Suprapubic skin (tissue), 4 donors: ENCODE measurements at regions not wholly inside any gene's neighbourhood (a gene's known extent, or its start where the extent isn't known, plus 50 kb on each side); places are given as distances from the start of the nearest gene placed in this dataset.

Source experiments
- DNase-seq, 2 donors: peaks; one replicate each; pipeline ENCODE4 v3.0.0-alpha.2; 2019; ENCODE audit warnings: low spot score in 2 of 2
- H3K27ac ChIP-seq: fragments of 200-600 bp; sonication (generic); one replicate; pipeline ENCODE4 v1.5.1; 2019
- H3K27me3 ChIP-seq: fragments of 200-600 bp; sonication (generic); one replicate; pipeline ENCODE4 v1.5.1; 2019
- H3K36me3 ChIP-seq: fragments of 200-600 bp; sonication (generic); one replicate; pipeline ENCODE4 v1.5.1; 2019
- H3K4me1 ChIP-seq: fragments of 200-600 bp; sonication (generic); one replicate; pipeline ENCODE4 v1.5.1; 2019
- H3K4me3 ChIP-seq: fragments of 200-600 bp; sonication (generic); one replicate; pipeline ENCODE4 v1.5.1; 2019; ENCODE audit warnings: mild to moderate bottlenecking
- H3K9me3 ChIP-seq: fragments of 200-600 bp; sonication (generic); one replicate; pipeline ENCODE4 v1.5.1; 2019
- EP300 ChIP-seq: sonication (generic); formaldehyde crosslinking; IDR thresholded peaks from one replicate; pipeline ENCODE4 v1.6.1; 2017; ENCODE audit warnings: antibody characterized with exemption
- POLR2A ChIP-seq, 2 donors: fragments of 450-650 bp; IDR thresholded peaks; one replicate each; pipeline ENCODE4 v1.6.1; 2017; ENCODE audit warnings: antibody characterized with exemption in 2 of 2, mild to moderate bottlenecking in 2 of 2, moderate library complexity in 2 of 2
- POLR2AphosphoS5 ChIP-seq, 3 donors: sonication (generic); formaldehyde crosslinking; IDR thresholded peaks; one replicate each; pipeline ENCODE4 v1.6.1; 2017; ENCODE audit warnings: antibody characterized with exemption in 3 of 3
- WGBS: methylation state at CpG from one replicate; pipeline ENCODE4 v1.1.5; 2018; 5-methylcytosine and 5-hydroxymethylcytosine counted together
- TF ChIP-seq, protein P1 (sequence below), 2 donors: fragments of 200-600 bp in 1 of 2; fragments of 450-650 bp in 1 of 2; sonication (generic) in 1 of 2; IDR thresholded peaks; one replicate each; pipeline ENCODE4 v1.5.1; 2016 to 2019; ENCODE audit warnings: antibody characterized with exemption in 2 of 2, mild to moderate bottlenecking in 1 of 2, moderate library complexity in 1 of 2

DNA sequence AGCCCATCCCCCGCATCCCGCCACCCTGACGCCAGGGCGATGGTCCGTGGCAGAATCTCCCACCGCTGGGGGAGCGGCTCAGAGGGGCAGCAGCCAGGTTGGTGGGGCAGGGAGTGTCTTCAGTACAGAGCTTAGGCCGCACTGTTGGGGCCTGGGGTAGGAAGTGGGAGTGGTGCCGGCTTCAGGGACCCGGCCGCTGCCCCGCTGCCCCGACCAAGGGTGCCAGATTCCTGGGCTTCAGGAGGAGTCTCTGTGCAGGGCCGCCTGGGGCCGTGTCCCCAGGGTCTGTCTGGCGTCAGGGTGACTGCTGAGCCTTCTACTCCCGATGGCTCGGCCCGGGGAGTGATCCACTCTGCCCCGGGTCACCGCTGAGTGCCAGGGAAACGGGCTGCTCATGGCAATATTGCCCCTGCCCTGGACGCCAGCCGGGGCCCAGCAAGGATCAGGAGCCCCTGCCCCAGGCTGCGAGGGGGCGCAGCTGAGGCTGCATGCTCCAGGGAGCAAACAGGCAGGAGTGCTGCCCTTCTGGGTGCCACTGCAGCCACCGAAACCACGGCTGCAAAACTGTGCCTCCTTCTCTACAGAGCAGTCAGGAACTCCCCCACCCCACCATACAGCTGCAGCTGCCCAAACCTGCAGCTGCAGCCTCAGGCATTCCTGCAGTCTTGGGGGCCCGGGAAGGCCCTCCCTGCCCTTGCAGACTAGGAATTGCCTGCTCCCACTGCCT is 1206.1 kb downstream of the ARAP2 start:
- no peaks in the 10 kb centered on the region for H3K36me3 ChIP-seq
- no peak overlapping the region for H3K27ac ChIP-seq
- WGBS, result 96% methylated on average over 10 of the region's 29 CpGs
- no peak overlapping the region for H3K4me3 ChIP-seq
- H3K9me3 ChIP-seq, result no peaks in the 10 kb centered on the region
- H3K4me1 ChIP-seq, result no peaks in the 10 kb centered on the region
- no peak for TF ChIP-seq EP300
- TF ChIP-seq, protein P1, sequence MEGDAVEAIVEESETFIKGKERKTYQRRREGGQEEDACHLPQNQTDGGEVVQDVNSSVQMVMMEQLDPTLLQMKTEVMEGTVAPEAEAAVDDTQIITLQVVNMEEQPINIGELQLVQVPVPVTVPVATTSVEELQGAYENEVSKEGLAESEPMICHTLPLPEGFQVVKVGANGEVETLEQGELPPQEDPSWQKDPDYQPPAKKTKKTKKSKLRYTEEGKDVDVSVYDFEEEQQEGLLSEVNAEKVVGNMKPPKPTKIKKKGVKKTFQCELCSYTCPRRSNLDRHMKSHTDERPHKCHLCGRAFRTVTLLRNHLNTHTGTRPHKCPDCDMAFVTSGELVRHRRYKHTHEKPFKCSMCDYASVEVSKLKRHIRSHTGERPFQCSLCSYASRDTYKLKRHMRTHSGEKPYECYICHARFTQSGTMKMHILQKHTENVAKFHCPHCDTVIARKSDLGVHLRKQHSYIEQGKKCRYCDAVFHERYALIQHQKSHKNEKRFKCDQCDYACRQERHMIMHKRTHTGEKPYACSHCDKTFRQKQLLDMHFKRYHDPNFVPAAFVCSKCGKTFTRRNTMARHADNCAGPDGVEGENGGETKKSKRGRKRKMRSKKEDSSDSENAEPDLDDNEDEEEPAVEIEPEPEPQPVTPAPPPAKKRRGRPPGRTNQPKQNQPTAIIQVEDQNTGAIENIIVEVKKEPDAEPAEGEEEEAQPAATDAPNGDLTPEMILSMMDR (IDR thresholded peaks at IDR 0.05), result no peak
- no peak for TF ChIP-seq POLR2A (IDR thresholded peaks at IDR 0.05)
- no peak for TF ChIP-seq POLR2AphosphoS5 (IDR thresholded peaks at IDR 0.05)
- no peaks in the 10 kb centered on the region for H3K27me3 ChIP-seq
- peak in 1 of 2 donors; percentile 48 for DNase-seq

DNA sequence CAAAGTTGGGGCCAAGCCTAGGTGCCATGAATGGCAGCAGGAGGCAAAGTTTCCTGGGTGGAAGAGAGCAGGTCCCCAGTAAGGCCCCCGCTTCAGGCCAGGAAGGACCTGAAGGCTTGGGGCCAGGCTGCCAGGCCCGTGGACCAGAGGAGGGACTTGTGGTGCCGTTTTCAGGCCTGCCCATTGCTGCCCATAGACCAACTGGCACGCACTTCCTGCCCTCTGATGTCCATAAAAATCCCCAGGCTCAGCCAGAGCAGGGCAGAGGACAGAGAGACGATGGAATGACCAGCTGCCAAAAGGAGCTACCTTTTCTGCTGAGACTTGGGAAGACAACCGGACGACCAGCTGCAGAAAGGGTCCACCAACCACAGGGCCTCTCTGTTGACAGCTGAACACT is 1205.5 kb downstream of the ARAP2 start:
- no peak for DNase-seq
- Histone ChIP-seq H3K4me1 (no peaks in the 10 kb centered on the region), H3K36me3 (no peaks in the 10 kb centered on the region), H3K4me3 (no peak overlapping the region), H3K27me3 (no peaks in the 10 kb centered on the region), H3K27ac (no peak overlapping the region), H3K9me3 (no peaks in the 10 kb centered on the region)
- WGBS, result 83% methylated on average over 6 of the region's 7 CpGs
- TF ChIP-seq, protein P1 (IDR thresholded peaks at IDR 0.05), result no peak
- TF ChIP-seq POLR2A (IDR thresholded peaks at IDR 0.05), result no peak
- no peak for TF ChIP-seq EP300
- no peak for TF ChIP-seq POLR2AphosphoS5 (IDR thresholded peaks at IDR 0.05)

DNA sequence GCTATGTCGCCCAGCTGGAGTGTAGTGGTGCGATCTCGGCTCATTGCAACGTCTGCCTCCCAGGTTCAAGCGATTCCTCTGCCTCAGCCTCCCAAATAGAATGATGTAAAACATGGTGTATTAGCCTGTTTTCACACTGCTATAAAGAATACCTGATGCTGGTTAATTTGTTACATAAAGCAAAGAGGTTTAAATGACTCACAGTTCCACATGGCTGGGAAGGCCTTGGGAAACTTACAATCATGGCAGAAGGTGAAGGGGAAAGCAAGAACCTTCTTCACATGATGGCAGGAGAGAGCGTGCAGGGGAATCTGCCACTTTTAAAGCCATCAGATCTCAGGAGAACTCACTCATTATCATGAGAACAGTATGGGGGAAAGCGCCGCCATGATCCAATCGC is 1191.8 kb downstream of the ARAP2 start:
- TF ChIP-seq, protein P1 (IDR thresholded peaks at IDR 0.05), result no peak
- TF ChIP-seq POLR2A (IDR thresholded peaks at IDR 0.05), result no peak
- TF ChIP-seq EP300, result no peak
- TF ChIP-seq POLR2AphosphoS5 (IDR thresholded peaks at IDR 0.05), result no peak
- 91% methylated on average over 9 of the region's 9 CpGs for WGBS
- H3K9me3 ChIP-seq, result no peaks in the 10 kb centered on the region
- no peaks in the 10 kb centered on the region for H3K36me3 ChIP-seq
- no peaks in the 10 kb centered on the region for H3K27me3 ChIP-seq
- H3K4me1 ChIP-seq, result no peaks in the 10 kb centered on the region
- DNase-seq, result no peak
- no peak overlapping the region for H3K4me3 ChIP-seq
- H3K27ac ChIP-seq, result no peak overlapping the region

DNA sequence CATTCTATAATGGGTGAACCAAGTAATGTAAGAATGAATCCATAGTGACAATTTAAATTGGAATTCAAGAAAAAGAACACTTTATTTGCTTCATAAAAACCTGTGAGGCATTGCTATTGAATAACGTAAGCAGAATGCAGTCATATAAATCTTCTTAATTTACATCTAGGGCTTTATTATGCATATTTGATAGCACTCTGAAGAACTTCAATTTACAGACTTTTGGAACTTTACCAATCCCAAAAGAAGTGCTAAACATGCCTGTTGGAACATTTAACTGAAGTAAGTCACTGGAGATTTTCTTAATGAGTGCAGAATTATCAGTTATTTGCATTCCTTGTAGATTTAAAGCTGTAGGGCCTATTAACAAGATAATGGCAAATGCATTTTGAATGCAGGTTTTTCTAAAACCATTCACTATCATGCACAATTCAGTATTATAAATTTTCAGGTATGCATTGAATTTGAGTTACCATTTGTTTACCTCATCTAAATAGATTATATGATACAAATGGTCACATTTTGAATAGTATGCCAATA is 1181.2 kb downstream of the ARAP2 start:
- Histone ChIP-seq H3K27ac (no peak overlapping the region), H3K4me3 (no peak overlapping the region), H3K4me1 (no peaks in the 10 kb centered on the region), H3K9me3 (no peaks in the 10 kb centered on the region), H3K27me3 (no peaks in the 10 kb centered on the region), H3K36me3 (no peaks in the 10 kb centered on the region)
- TF ChIP-seq POLR2AphosphoS5 (IDR thresholded peaks at IDR 0.05), result no peak
- TF ChIP-seq EP300, result no peak
- no peak for TF ChIP-seq POLR2A (IDR thresholded peaks at IDR 0.05)
- DNase-seq, result no peak
- 53% methylated on average over 1 of the region's 1 CpG for WGBS

DNA sequence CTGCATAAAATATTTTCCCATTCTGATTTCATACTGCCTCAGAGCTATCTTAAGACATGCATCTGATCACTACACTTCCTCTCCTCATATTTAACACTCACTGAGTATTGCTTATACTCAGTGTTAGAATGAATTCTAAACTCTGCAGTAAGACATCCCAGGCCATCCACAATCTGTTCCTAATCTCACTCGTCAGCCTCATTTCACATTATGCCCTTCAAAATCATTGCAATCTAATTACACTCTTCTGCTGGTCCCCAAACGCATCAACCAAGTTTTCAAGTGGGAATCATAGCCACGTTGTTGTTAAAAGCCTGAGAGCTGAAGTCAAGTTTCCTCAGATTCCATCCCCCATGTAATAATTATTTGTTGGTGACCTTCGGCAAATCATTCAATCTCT is 1177.9 kb downstream of the ARAP2 start:
- WGBS, result 72% methylated on average over 4 of the region's 4 CpGs
- Histone ChIP-seq H3K27ac (no peak overlapping the region), H3K27me3 (no peaks in the 10 kb centered on the region), H3K36me3 (no peaks in the 10 kb centered on the region), H3K4me3 (no peak overlapping the region), H3K4me1 (no peaks in the 10 kb centered on the region), H3K9me3 (no peaks in the 10 kb centered on the region)
- DNase-seq, result no peak
- TF ChIP-seq, protein P1 (IDR thresholded peaks at IDR 0.05), result no peak
- no peak for TF ChIP-seq POLR2A (IDR thresholded peaks at IDR 0.05)
- no peak for TF ChIP-seq EP300
- no peak for TF ChIP-seq POLR2AphosphoS5 (IDR thresholded peaks at IDR 0.05)
